Endothelial cell of umbilical vein (primary cell): ENCODE measurements at regions not wholly inside any gene's neighbourhood (a gene's known extent, or its start where the extent isn't known, plus 50 kb on each side); places are given as distances from the start of the nearest gene placed in this dataset.

Experiments used
- BruUV-seq: library from RNA; stranded (reverse); fragments of 400-500 nt; replicated peaks from 2 replicates; lab custom pipeline; 2021; lab: Mats Ljungman, UMichigan
- CTCF ChIA-PET: fragments of 300-600, 350-600 bp; sonication (Branson Sonifier 250); formaldehyde crosslinking; loops from one replicate; lab custom pipeline; 2021; ENCODE audit warnings: antibody characterized with exemption, inconsistent platforms; lab: Charles Lee
- POLR2A ChIA-PET: fragments of 300-600, 350-600 bp; sonication (Branson Sonifier 250); formaldehyde crosslinking; loops from one replicate; lab custom pipeline; 2021; ENCODE audit warnings: antibody characterized with exemption, inconsistent platforms; lab: Charles Lee
- DNase-seq: peaks from one replicate; pipeline ENCODE4 v3.0.0-alpha.2; 2011; ENCODE audit warnings: low read depth, low spot score
- FAIRE-seq: peaks from 2 replicates; lab custom pipeline; 2011; peaks lifted over from hg19 to GRCh38; lab: Jason Lieb, UNC
- H2AFZ ChIP-seq: 2 replicates; pipeline ENCODE4 v1.6.0; 2012; ENCODE audit warnings: low read depth, low read length, control low read depth, inconsistent platforms
- H3K27ac ChIP-seq: 2 replicates; pipeline ENCODE4 v1.5.1; 2011; ENCODE audit warnings: low read depth, mild to moderate bottlenecking, control low read depth, low read length, moderate library complexity; ENCODE audit not compliant: insufficient read depth
- H3K27me3 ChIP-seq, 2 experiments: 2 replicates each; pipeline versions ENCODE4 v1.6.0 to v1.6.1; 2011; ENCODE audit warnings: low read length in 2 of 2, mixed read lengths in 1 of 2; ENCODE audit not compliant: control insufficient read depth in 2 of 2, insufficient read depth in 2 of 2
- H3K36me3 ChIP-seq, 2 experiments: 2 replicates in 1 of 2; 3 replicates in 1 of 2; pipeline ENCODE4 v1.5.1; 2011; ENCODE audit warnings: low read length in 2 of 2, mild to moderate bottlenecking in 1 of 2, moderate library complexity in 1 of 2; ENCODE audit not compliant: control insufficient read depth in 2 of 2, insufficient read depth in 2 of 2; ENCODE audit errors: extremely low read depth in 1 of 2
- H3K4me1 ChIP-seq: 3 replicates; pipeline ENCODE4 v1.5.1; 2011; ENCODE audit warnings: mild to moderate bottlenecking, low read length; ENCODE audit not compliant: control insufficient read depth, insufficient read depth; ENCODE audit errors: extremely low read depth
- H3K4me2 ChIP-seq: 2 replicates; pipeline ENCODE4 v1.6.1; 2011; ENCODE audit warnings: low read length, control low read depth, mixed read lengths; ENCODE audit not compliant: insufficient read depth
- H3K4me3 ChIP-seq, 3 experiments: fragments of 200-600 bp in 1 of 3; sonication (generic), shearing (Covaris generic) in 1 of 3; replicated peaks in 1 of 3; 2 replicates each; pipeline ENCODE4 v1.5.1; 2011 to 2016; ENCODE audit warnings: control low read depth in 3 of 3, low read length in 3 of 3, mild to moderate bottlenecking in 2 of 3, inconsistent platforms in 1 of 3, low read depth in 1 of 3, moderate library complexity in 1 of 3; ENCODE audit not compliant: insufficient read depth in 1 of 3
- H3K79me2 ChIP-seq: 2 replicates; pipeline ENCODE4 v1.6.0; 2012; ENCODE audit warnings: low read length, inconsistent platforms; ENCODE audit not compliant: control insufficient read depth, insufficient read depth
- H3K9ac ChIP-seq: replicated peaks from 2 replicates; pipeline ENCODE3; 2011; ENCODE audit warnings: low read length, control low read depth; ENCODE audit not compliant: insufficient read depth; ENCODE audit errors: extremely low read depth
- H3K9me1 ChIP-seq: replicated peaks from 3 replicates; pipeline ENCODE4 v1.6.0; 2011; ENCODE audit warnings: mild to moderate bottlenecking, low read length; ENCODE audit not compliant: control insufficient read depth, insufficient read depth; ENCODE audit errors: extremely low read depth
- H3K9me3 ChIP-seq: replicated peaks from 2 replicates; pipeline ENCODE4 v1.5.1; 2012; ENCODE audit warnings: low read length, inconsistent platforms; ENCODE audit not compliant: control insufficient read depth, insufficient read depth
- H4K20me1 ChIP-seq: replicated peaks from 2 replicates; pipeline ENCODE3; 2011; ENCODE audit warnings: mild to moderate bottlenecking, low read length; ENCODE audit not compliant: control insufficient read depth, insufficient read depth; ENCODE audit errors: extremely low read depth
- CTCF ChIP-seq, 2 donors: IDR thresholded peaks; 1 replicate in 1 of 2; 2 replicates in 1 of 2; pipeline ENCODE4 v1.5.1; 2011; ENCODE audit warnings: low read length in 2 of 2, mild to moderate bottlenecking in 2 of 2, moderate library complexity in 2 of 2, control low read depth in 1 of 2, inconsistent platforms in 1 of 2, low read depth in 1 of 2; ENCODE audit not compliant: insufficient read depth in 1 of 2; ENCODE audit errors: extremely low read depth in 1 of 2
- EZH2 ChIP-seq: IDR thresholded peaks from 2 replicates; pipeline ENCODE4 v1.6.1; 2012; ENCODE audit warnings: borderline replicate concordance, low read depth, mild to moderate bottlenecking, moderate library complexity, low read length, inconsistent platforms; ENCODE audit not compliant: severe bottlenecking
- FOS ChIP-seq: IDR thresholded peaks from 2 replicates; pipeline ENCODE4 v1.6.1; 2011; ENCODE audit warnings: mild to moderate bottlenecking, low read length, moderate library complexity, borderline replicate concordance; ENCODE audit not compliant: insufficient read depth
- GATA2 ChIP-seq: IDR thresholded peaks from 2 replicates; pipeline ENCODE4 v1.7.0; 2011; ENCODE audit warnings: low read depth, mild to moderate bottlenecking, moderate library complexity, mixed read lengths, low read length; ENCODE audit not compliant: insufficient read length, insufficient read depth
- JUN ChIP-seq: IDR thresholded peaks from 2 replicates; pipeline ENCODE4 v1.6.1; 2011; ENCODE audit warnings: borderline replicate concordance, low read depth; ENCODE audit not compliant: insufficient read length, insufficient read depth
- MAX ChIP-seq: IDR thresholded peaks from 2 replicates; pipeline ENCODE4 v1.6.1; 2011; ENCODE audit not compliant: insufficient read depth, insufficient read length
- MYC ChIP-seq: IDR thresholded peaks from one replicate; pipeline ENCODE4 v1.6.1; 2011; ENCODE audit warnings: mild to moderate bottlenecking, low read depth, low read length
- POLR2A ChIP-seq: IDR thresholded peaks from 2 replicates; pipeline ENCODE4 v1.6.1; 2012; ENCODE audit warnings: low read depth, mild to moderate bottlenecking, control low read depth, low read length
- dilution Hi-C: fragments of 300-500 bp; cut with MboI; formaldehyde crosslinking; loops from one replicate; pipeline ENCODE4 v1.15.0; 2019; ENCODE audit warnings: low sequenced_read_pairs; ENCODE audit not compliant: extremely low pct_ligation_motif_present
- intact Hi-C: fragments of 100-400 bp; cut with micrococcal nuclease; formaldehyde crosslinking; loops from one replicate; pipeline ENCODE4 v1.10.0; 2022

- dilution Hi-C loops = no loop called here
- Histone ChIP-seq H3K36me3 (no peaks in the 10 kb centered on the region), H3K9me3 (no peaks in the 10 kb centered on the region), H3K27ac (no peak overlapping the region), H3K4me1 (no peaks in the 10 kb centered on the region), H3K9me1 (no peaks in the 10 kb centered on the region), H2AFZ (no peak overlapping the region), H3K4me2 (no peak overlapping the region), H3K4me3 (no peak overlapping the region), H3K9ac (no peak overlapping the region), H3K79me2 (no peaks in the 10 kb centered on the region), H3K27me3 (peaks cover 0 to 12% of the 10 kb centered on the region in 2 experiments), H4K20me1 (no peaks in the 10 kb centered on the region)
- intact Hi-C loops = no loop called here
- no peak for DNase-seq
- no peak for TF ChIP-seq POLR2A
- no peak for TF ChIP-seq CTCF (IDR thresholded peaks at IDR 0.05; ENCODE audit: extremely low read depth in 1 of 2, insufficient read depth in 1 of 2, low read depth in 1 of 2, low read length in 2 of 2)
- no peak for TF ChIP-seq FOS
- no peak for TF ChIP-seq GATA2
- TF ChIP-seq JUN = no peak
- TF ChIP-seq MYC = no peak
- TF ChIP-seq MAX = no peak
- TF ChIP-seq EZH2 = no peak
- ChIA-PET POLR2A (no interaction called here), CTCF (no interaction called here)
- BruUV-seq = no TSS peak
- no peak for FAIRE-seq
Measured at GRCh38 chr2:234715671-234716250, 218.9 kb upstream of the ARL4C start.
